CD4-positive, alpha-beta T cell treated with Interferon alpha-2 for 1 hour (primary cell): ENCODE measurements at regions not wholly inside any gene's neighbourhood (a gene's known extent, or its start where the extent isn't known, plus 50 kb on each side); places are given as distances from the start of the nearest gene placed in this dataset.
"Not testable (repeated sequence)": the region's sequence is repeated elsewhere in the genome, so short reads cannot be mapped to it uniquely, and the experiment has no call there.

Source experiments
- DNase-seq, 2 donors: peaks; one replicate each; pipeline ENCODE4 v3.0.0-alpha.2; 2020 to 2022

DNA sequence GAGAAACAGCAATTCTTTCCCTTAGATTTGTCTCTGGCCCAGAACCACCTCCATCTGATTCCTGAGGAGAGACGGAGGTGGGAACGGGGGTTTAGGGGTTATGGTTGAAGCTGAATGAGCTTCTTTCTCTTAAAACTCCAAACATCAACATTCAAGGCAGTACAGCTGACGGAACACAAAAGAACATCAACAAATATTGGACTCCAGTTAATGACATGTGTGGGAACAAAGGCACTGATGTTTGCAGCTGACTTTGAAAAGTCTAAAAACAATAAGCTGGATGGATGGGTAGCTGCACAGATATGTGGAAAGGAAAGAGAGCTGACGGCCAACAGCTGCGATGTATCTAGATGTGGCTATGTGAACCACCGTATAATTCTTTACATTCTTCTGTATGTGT is 256.5 kb downstream of the SOD2 start:
- no peak for DNase-seq

DNA sequence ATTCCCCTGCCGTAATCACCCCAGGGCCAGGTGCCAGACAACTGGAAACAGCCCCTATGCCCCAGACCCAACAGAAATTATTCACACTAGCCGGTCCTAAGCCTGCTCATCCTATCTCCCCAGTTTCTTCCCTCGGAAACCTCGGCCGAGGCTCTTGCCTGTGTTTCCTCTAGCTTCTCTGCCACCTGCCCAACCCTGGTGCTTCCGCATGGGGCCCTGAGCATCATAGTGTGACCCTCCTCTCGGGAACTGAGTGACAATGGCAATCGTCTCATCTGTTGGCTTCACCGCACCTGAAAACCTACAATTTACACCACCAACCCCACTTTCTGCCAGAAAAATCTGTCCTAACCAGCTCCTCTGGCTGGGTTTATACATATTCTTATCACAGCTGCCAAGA is 257.3 kb downstream of the SOD2 start:
- DNase-seq: no peak

DNA sequence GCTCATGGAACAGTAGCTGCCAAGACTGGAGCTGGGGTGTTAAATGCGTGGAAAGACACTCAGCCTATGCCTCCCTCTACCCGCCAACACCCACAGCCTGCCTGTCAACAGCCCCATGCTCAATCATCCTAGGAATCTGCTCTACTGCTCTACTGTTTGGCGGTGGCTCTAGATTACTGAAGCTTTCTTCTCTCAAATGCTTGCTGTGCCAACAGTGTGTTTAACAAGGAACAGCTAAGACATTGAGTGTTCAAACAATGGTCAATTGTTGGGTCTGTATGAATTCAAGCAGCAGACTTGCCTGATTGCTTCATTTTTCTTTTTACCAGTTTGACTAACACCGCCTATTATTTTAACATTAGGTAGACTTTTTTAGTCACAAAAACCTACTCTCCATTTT is 258.6 kb downstream of the SOD2 start:
- no peak for DNase-seq

DNA sequence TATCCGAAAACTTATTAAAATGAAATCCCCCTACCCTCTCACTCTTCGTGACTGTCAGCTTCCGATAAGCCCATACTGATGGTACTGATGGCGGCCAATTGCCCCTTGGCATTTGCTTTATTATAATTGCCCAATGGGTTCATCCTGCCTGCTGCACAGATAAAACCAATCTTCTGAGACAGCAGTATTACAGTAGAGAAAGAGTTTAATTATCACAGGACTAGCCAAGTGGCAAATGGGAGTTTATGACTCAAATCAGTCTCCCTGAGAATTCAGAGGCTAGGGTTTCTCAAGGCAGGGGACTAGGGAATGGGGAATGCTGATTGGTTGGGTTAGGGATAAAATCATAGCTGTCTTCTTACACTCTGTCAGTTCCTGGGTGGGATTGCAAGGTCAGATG is 259.5 kb downstream of the SOD2 start:
- DNase-seq: no peak

DNA sequence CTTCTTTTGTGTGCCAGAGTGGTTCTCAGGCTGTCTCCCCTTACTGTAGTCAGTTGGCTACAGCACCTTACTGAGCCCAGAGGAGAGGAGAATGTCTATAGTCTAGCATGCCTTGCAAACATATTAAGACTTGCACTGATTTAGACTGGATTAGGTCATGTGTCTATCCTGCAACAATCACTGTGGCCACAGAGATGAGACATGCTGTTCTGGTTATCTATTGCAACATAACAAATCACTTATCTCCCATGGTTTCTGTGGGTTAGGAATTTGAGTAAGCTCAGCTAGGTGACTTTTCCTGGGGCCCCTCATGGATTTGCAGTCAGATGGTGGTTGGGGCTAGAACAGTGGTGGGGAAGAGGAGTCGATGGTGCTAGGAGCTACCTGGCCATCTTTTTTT is 261.3 kb downstream of the SOD2 start:
- no peak for DNase-seq

DNA sequence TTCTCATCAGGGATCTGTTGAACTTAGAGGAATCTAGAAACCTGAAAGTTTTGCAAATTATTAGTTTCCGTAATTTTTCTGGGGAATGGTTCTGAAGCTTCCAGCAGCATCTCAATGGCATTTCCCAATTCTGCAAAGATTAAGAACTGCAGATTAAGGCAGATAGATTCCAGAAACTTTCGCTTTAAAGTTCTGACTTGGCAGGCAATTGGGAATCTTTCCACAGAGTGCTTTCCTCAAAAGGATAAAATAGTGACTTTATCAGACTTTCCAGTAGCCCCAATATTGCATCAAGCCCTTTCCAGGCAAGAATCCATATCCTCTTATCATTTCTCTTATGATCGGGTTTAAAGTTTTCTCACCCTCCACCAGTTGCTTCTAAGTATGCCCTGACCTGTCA is 261.1 kb downstream of the FNDC1 start:
- no peak for DNase-seq

DNA sequence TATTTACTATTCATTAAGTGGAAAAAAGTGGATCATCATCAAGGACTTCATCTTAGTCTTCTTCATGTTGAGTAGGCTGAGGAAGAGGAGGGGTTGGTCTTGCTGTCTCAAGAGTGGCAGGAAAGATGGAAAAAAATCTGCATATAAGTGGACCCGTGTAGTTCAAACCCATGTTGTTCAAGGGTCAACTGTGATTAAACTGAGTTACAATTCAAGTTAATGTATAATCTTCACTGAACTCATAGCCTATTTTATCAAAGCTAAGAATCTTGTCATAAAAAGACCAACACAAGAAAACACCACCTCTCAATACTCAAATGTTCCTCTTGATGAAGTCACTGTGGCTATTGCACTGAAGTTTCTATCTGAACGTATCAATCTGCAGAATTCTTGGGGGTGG is 260.2 kb downstream of the FNDC1 start:
- DNase-seq: no peak

DNA sequence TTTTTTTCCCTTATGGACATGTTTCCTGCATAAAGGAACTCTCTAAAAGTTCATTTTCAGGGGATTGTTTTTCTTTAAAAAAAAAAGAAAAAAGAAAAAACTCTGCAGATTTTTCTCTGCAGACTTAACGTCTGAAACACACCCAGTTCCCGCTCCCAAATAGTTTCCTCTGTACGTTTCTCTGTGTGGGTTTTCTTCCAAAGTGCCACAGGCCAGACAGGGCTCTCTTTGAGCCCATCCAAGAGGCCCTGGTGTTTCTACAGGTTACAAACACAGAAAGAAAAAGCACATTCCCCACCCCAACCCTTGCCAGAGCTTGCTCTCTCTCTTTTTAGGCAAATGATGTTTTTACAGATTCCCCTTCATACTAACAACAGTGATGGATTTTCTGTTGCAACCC is 258.6 kb downstream of the FNDC1 start:
- DNase-seq: no peak

DNA sequence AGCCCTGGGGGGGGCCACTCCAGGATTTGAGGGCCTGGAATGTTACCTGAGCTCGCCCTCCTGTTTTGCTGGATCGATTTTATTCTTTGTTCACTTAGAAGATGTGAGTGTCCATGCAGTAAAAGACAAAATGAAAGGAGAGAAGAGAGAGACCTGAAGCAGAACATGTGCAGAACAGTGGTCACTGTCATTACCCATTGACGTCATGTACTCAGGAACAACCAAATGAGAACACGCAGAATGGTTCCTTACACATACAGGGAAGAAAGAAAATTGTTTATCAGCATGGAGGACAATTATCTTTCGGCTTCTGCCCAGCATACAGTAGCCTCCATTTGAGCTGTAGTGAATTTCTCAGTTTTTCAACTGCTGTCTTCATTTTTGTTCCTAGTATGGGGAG is 258.1 kb downstream of the FNDC1 start:
- DNase-seq: no peak

DNA sequence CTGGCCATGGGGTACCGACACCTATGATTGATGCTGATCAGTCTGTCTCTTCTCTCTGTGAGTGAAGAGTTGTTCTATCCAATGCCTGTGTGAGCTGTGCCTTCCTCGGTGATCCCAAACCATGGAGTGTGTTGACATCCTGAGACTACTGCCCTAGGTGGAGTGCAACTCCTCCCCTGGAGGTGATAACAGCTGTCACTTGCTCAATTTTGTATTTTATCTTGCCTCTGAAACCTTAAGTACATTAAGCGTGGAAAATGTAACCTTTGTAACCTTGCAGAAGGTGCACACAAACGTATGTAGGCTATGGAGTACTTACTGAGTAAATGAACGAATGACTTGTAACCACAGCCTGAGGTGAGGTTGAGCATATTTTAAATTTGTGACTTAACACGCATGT is 256.2 kb downstream of the FNDC1 start:
- no peak for DNase-seq

DNA sequence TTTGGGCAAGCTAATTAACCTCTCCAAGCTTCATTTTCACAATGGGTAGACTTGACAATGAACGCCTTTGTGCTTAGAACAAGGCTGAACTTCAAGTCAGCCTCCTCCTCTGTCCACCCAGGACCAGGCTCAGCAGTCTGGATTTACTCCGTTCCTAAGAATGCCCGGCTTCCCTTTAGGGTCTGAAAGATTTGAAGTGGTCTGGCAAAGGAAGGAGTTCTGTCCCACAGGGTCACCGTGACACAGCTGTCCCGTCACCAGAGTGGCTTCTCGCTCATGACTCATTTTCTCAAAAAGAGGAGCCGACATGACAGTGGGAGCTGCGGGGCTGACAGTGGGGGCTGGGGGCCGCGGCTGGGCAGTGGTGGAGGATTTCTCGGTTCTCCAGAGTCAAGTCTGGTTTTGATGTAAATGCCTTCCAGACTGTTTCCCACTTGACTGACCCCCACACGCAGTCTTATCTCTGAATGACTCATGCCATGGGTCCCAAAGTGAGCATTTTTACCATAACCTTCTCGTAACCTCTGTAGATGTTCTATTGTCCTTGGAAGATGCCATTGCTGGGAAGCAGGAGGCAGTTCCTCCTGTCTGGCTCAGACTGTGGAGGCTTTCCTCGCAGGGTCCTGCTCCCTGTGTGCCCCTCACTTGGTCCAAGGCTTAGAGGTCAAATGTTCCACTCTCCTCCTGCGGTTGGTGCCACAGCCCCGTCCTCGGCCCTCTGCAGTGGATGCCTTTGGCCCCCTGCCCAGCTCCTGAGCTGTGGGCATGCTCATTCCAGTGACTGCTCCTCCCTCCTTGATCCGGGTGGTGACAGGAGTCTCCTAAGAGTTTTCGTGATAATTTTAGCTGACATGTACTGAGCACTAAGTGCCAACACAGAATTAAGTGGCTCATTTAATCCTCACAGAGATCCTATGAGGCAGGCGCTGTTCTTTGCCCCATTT is 253.1 kb downstream of the FNDC1 start:
- DNase-seq: no peak

DNA sequence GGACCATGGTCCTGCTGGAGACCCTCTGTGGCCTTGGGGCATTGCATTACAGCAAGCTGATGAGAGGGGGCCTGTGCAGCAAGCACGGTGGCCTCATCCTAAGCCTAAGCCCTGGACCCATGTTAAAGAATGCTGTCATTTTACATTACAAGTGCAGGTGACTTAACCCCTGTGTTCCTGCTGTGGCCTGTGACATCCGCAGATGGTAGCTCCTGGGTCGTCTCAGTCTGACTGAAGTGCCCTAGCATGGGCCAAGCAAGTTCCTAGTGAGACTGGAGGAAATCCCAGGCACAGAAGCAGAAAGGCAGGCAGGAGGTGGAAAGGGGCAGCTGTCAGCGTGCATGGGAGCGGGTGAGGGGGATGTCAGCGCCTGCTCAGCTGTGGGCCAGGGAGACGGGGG is 252.4 kb downstream of the FNDC1 start:
- DNase-seq: no peak

DNA sequence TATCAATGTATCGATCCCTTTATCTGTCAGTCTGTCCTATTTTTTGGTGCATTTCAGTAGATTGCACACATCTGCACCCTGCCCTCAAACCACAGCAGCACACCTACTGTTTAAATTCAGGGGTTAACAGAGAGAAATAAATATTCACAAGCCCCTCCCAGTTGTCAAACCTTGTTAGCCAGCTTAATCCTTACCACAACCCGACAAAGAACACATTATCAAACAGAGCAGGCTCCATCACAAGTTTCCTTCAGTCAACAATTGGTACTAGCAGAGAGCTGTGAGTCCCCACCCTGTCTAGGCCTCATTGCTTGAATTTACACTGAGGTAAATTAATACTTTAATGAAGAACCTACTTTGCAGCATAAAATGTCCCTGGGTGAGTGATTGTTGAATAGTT is 249.8 kb downstream of the FNDC1 start:
- no peak for DNase-seq

DNA sequence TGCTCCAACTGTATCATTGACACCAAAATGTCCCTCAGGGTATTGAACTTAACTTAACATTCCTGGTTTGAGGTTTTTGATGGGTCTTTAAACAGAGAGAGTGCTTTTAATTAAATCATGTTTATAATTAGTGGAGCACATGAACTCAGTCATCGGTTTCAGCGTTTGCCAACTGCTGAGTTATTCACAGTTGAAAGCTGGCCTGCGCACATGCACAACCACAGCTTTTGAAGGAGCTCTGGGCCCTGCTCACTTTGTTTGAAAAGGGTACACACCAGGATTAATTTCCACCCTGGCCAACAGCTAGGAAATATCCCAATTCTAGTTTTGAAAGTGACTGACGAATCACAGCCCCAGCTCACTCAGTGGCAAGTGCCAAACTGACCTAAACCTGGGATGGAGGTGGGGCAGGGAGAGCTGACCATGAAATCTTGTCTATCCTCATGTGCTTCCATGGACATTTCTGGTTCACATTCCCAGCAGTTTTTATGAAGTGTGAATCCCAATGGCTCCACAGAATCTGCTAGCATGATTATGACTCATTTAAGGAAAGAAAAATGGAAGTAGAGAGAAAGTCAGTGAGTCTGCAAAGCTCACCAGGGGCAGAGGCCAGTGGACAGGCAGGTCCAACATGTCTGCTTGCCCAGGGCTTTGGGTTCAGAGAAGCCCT is 247.8 kb downstream of the FNDC1 start:
- DNase-seq: no peak

DNA sequence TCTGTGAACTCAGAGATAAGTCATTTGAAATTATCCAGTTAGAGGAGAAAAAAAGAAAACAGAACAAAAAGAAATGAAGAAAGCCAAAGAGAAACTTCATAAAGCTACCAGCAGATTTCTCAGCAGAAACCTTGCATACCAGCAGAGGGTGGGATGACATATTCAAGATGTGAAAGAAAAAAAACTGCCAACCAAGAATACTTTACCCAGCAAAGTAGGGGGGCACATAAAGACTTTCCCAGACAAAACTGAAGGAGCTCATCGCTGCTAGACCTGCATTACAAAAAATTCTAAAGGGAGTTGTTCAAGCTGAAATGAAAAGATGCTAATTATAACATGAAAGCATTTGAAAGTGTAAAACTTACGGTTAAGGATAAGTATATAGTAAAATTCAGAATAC is 246.3 kb downstream of the FNDC1 start:
- no peak for DNase-seq

DNA sequence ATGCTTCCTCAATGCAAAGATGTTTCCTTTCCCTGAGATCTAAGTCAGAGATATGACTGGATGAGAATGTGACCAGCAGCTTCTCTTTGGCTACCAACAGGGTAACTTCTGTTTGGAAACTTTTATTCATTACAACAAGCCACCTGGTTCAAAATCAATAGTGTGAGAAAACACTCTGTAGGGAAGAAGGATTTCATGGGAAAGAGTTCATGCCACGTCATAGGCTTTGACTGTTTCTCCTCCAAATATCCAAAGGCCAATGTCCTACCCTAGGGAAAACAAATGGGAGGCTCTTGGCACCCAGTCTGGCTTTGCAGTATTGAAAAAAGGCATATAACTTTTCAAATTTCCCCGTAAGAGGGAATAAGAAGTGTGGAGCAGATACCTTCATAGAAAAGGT is 245.5 kb downstream of the FNDC1 start:
- DNase-seq: no peak

DNA sequence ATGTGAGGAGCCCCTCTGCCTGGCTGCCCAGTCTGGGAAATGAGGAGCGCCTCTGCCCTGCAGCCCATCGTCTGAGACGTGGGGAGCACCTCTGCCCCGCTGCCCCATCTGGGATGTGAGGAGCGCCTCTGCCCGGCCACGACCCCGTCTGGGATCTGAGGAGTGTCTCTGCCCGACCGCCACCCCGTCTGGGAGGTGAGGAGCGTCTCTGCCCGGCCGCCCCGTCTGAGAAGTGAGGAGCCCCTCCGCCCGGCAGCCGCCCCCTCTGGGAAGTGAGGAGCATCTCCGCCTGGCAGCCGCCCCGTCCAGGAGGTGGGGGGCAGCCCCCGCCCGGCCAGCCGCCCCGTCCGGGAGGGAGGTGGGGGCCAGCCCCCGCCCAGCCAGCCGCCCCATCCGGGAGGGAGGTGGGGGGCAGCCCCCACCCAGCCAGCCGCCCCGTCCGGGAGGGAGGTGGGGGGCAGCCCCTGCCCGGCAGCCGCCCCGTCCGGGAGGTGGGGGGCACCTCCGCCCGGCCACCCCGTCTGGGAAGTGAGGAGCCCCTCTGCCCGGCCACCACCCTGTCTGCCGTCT is 238.1 kb downstream of the FNDC1 start:
- DNase-seq: not testable (repeated sequence)

DNA sequence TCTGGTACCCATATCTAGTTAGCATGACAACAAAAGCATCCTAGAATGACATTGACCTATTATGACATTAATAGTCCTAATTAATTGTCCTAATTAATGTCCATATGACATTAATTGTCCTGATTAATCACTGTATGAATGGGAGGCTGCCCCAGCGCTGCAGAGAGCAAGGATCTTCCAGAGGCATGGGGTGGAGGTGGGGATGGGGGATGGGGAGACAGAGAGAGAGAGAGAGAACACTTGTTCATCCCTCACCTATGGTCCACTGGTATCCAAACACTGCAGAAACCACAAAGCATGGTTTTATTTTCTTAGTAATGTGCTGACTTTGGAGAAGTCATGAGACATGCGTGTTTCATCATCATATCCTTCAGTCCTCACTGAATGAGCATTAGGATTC is 235.1 kb downstream of the FNDC1 start:
- no peak for DNase-seq

DNA sequence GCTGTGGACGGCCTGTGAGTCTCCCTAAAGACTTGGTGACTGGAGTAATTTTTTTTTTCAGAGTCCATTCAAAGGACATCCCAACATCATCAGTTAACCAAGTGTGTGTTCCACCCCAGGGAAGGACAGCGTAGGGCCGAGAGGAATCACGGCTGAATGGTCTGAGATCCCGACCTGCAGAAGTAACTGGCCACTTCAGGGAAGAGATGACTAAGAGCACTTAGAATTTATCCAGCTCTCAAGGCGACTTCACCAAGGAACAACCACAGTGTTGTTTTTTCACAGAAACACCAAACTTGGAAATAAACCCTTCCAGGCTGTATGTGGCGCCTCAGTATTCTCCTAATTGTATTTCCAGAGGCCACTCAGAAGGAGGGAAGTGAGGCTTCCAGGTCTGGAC is 231.6 kb downstream of the FNDC1 start:
- no peak for DNase-seq

DNA sequence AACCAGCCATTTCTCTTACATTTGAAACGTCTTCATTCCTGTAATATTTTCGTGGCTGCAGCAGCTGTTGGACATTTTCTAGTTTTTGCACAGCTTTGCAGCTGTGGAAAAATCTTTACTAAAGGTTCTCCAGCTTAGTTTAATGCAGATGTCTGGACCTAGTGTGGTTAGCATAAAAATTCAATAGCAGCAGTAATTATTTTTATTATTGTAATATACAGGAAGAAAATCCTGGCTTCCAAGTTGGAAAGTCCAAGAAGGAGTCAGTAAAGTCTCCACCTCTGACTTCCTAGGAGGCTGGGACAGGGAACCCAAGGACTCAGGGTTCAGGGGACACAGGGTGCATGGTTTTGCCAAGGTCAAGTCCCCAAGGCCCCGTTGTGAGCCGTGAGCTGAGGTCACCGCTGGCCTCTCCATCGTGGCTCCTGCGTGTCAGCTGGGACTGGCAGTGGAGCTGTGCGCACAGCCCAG is 230.6 kb downstream of the FNDC1 start:
- DNase-seq: no peak

DNA sequence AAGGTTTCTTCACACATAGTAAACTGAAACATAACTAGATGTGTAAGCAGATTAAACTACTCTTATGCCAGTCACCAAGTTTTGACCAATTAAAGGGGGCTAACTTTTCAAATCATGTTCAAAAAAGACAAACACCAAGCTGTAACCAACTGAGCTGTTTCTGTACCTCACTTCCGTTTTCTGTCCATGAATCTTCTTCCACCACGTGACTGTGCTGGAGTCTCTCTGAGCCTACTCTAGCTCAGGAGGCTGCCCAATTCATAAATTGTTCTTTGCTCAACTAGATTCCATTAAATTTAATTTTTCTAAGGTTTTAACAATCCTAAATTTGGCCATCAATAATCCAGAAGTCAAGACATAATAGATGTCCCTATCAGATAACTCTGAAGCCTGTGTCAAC is 229.4 kb downstream of the FNDC1 start:
- no peak for DNase-seq

DNA sequence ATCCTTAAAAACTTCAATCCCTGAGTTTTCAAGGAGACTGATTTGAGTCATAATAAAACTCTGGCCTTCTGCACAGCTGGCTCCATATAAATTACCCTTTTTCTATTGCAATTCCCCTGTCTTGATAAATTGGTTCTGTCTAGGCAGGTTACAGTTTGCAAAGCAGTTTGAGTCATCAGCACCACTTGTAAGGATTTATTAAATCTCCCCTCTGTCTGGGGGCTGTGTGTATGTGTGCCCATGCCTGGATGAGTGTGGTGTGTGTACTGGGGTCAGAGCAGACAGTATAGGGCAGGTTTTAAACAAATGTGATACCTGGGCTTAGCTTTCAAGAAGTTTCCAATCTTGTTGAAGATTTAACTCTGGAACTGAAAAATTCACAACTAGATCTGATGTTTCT is 228.6 kb downstream of the FNDC1 start:
- DNase-seq: no peak

DNA sequence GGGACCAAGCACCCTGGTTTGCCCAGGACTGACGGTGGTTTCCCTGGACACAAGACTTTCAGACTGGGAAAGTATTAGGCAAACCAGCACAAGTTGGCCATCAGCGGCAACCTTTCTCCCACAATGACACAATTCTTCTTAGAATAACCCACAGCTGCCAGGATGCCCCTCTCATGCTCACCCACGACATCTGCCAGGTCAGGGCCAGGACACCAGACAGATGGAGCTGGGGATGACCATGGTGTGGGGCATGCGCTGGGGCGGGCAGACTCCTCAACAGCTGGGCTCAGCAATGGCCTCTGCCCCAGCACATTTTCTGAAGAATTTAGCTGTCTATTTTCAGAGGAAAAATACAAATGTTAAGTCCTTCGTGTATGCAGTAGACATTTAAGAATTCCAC is 226.4 kb downstream of the FNDC1 start:
- DNase-seq: no peak

DNA sequence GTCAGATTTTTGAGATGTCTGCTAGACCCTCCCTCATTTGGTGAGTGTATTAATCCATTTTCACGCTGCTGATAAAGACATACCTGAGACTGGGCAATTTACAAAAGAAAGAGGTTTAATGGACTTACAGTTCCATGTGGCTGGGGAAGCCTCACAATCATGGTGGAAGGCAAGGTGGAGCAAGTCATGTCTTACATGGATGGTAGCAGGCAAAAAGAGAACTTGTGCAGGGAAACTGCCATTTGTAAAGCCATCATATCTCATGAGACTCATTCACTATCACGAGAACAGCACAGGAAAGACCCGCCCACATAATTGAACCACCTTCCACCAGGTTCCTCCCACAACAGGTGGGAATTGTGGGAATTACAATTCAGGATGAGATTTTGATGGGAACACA is 223.5 kb downstream of the FNDC1 start:
- not testable (repeated sequence) for DNase-seq
